ENCODE measurements at regions not wholly inside any gene's neighbourhood (a gene's known extent, or its start where the extent isn't known, plus 50 kb on each side); places are given as distances from the start of the nearest gene placed in this dataset.

DNA sequence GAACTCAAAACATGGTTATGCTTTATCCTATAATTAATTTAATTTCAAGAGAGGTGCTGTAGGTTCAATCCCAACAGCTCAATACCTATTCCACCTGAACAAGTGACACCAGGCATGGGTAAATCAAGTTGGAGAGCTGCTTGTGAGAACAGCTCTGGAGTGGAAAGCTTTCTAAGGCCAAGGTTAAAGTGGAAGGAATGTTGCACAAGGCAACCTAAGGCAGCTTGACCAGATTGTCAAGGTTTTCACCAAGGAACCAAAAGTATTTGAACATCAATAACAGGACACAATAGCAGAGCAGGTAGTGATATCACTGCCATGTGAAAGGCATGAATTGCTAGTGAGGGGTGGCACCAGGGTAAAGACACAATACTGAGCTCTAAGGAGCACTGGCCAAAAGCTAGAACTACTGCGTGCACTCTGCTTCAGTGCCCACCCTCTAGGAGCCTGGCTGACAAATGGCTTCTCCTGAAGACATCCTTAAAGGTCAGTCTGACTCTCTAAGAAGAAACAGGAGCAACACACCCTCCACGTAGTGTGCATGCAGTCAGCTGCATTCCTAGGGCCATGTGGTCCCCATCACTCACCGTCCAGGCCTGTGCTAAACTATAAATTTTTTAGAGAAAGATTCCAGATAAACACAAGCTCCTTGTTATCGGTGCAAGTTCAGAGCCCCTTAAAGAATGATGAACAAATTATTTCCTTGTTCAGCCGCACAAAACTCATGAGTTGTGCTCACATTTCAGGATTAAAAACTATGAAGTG, 677.7 kb upstream of the KLF4 start:
- no peak for DNase-seq

DNA sequence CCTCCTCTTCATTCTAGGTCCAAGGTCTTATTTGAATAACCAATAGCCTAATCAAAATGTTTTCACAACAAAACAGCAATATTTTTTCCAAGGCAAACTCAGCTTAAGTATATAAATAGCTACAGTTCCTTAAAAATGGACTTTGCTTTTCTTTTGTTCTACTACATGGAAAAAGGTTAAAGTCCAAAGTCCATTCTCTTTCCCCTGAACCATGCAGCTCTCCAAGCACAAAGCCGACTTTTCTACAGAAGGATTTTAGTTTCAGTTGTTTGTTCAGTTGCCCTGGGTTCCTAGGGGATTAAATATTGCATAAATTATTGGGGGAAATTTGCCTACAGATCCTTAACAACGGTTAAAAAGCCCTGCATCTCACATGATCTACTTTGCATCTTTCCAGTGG, 677.0 kb upstream of the KLF4 start:
- no peak for DNase-seq

DNA sequence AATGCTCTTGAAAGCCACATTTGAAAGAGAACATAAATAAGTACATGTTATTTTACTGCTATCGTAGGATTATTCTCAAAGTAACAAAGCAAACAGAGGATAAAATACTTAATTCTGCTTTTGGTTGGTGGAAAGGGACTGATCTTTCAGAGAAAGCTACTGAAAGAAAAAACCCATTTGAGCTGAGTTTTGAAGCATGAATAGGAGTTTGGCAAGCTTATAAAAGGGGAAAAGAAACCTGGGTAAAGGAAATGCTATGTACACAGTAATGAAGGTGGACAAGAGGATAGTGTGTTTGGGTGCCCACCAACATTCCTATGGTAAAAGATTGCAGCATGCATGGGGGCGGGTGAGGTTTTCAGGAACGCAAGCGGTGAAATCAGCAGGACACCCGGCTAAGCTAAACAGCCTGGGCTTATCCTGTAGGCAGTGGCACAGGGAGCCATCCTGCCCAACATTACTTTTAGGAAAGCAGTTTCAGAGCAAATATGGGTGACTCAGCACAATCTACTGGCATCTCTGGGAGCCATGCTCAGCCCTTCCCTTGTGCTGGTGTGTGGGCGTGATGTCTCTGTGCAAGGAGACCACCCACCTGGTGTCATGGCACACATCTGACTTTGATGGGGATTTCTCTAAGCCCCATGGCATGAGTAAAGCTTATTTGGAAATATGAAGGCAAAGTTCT, 673.9 kb upstream of the KLF4 start:
- no peak for DNase-seq

DNA sequence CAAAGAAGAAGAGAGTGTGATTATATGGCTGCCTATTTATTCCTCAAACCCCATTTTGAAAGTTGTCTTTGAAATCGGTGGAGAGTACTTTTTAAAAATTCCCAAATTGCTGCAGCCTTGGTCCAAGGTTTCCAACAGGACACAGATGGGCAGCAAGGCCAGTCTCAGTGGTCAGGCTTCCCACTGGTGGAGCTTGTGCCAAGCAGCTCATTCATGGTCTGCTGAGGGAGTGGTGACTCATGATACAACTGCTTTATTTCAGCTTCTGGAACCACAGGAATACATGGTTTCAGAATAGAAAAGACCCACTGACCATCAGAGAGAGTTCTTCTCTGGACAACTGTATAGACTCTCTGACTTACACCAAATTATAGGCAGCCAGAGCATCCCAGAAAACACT, 673.1 kb upstream of the KLF4 start:
- no peak for DNase-seq

DNA sequence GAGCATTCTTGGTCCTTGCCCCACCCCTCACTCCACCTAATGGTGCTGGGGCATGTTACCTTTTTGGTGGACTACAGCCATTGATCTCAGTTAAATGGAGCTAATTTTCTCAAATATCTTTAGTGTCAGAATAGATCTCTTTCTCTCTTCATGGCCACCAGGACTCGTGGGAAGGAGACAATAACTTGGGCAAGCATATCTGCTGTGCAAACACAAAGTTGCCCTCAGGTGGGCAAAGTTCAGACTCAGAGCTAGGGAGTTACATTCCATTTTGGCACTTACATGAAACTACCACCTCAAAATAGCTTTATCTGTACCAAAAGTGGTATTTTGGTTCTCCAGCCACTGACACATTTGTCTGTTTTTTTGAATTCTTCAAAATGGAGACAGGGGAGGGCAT, 671.9 kb upstream of the KLF4 start:
- DNase-seq: no peak

DNA sequence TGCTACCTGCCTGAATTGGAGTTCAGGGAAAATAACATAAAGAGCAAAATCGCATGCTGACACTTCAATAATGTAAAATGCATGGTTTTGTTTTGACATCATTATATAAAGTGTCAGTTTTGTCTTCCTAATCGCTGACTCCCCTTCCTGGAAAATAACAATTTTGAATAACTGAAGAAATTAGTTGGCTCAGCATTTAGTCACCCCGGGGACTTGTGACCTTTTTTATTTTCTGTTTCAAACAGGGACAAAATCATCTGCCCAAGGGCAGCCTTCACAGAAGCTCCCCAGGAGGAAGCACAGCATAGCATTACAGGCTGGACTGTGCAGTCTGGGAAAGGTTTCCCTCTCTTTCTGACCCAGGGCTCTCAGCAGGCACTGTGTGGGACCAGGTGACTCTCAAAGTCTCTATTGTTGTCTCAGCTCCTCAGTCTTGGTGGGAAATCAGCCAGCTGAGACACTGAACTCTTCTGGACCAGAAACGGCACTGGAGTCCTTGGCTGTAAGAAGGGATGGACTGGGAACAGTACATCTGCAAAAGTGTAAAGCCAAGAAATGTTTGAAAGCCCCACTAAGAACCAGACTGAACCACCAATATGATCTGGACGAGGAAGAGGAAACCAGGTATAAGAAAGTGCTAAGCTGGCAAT, 671.3 kb upstream of the KLF4 start:
- DNase-seq: no peak

DNA sequence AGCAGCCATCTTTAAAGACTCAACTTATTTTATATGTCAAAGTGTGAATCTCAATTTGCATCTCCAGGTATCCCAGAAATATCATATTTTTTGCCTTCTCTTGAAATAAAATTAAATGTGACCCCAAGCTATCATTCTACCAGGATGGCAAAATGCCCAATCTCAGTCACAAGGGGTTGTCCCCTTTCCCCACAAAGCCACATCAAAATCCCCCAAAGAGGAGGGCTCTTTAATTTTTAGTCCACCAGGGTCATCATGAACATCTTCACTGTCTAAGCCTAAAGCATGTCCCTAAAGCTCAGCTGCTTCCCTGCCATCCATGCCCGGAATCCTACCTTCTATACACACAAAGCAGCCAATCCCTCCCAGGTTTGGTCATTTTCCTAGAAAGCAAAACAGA, 670.5 kb upstream of the KLF4 start:
- DNase-seq: no peak

DNA sequence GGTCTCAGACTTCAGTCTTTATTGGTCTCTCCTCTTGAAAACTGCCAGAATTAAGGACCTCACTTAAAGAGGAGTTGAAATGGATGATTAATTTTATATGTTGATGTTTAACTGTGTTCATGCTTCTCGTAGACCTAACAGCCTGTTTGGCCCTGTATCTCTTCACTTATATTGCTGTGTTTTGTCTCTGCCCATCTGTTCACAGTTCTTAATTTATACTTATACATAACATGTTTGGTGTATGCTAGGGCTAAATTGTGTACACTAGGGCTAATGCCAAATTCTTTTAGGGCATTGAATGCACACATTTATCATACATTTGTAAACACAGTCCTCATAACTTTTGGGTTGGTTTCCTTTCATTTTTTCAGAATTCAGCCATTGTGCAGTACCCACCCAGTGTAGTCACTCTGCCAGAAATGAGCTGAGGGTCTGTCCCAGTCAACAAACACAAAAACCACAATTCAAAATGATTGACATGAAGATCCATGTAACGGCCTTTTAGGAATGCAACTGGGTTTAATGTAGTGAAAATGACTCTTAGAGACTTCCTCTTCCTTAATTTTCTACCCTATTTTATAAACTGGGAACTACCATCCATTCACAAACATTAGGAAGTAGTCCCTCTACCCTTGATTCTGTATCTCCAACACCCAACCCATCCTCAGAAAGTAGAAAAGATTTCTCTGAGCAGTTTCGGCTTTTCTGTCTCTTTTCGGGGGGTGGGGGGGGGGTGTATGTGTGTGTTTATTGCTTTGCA, 668.8 kb upstream of the KLF4 start:
- DNase-seq: no peak

DNA sequence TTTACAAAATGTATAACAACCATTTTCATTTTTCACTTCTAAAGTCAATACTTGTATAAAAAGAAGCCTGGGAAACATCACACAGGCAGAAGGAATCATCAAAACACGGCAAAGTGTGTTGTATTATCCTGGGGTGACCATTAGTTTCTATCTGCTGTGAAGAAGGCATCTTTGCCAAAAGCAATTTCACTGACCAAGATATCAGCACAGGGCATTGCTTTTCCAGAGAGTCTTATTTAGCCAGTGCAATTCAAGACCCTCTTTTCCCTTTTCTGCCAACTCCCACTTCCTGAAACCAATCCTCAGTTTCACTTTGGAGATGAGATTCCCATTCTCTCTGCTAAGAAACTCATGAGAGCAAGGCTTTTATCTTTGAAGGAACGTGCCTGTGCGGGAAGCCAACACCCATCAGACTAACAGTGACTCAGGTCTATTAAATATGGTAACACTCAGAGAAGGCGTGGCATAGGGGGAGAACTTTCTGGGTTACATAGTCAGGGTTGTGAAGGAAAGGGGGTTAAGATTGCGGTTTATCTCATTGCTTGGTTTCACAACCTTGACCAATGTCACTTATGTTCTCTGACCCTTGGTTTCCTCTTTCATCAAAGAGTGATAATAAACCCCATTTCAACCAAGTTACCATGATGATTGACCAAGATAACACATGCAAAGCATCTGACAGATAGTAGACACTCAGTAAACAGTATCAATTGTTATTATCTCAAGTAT, 666.9 kb upstream of the KLF4 start:
- DNase-seq: no peak

DNA sequence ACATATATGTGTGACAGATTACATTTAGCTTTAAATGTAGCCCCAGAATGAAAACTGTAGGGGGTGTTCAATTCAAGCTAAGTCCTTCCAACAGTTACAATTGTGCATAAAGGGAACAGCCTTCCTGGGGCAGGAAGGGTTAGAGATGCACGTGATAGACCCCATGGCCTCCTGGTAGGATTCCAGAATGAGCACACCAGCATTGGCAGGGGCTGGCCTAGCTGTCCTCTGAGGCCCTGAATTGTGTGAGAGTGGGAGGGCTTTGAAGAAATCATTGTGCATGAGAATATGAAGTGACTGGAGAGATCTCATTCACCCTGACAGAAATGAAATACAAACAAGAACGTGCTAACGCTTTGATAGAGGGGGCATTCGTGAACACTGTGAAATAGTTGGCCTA, 663.8 kb upstream of the KLF4 start:
- no peak for DNase-seq

DNA sequence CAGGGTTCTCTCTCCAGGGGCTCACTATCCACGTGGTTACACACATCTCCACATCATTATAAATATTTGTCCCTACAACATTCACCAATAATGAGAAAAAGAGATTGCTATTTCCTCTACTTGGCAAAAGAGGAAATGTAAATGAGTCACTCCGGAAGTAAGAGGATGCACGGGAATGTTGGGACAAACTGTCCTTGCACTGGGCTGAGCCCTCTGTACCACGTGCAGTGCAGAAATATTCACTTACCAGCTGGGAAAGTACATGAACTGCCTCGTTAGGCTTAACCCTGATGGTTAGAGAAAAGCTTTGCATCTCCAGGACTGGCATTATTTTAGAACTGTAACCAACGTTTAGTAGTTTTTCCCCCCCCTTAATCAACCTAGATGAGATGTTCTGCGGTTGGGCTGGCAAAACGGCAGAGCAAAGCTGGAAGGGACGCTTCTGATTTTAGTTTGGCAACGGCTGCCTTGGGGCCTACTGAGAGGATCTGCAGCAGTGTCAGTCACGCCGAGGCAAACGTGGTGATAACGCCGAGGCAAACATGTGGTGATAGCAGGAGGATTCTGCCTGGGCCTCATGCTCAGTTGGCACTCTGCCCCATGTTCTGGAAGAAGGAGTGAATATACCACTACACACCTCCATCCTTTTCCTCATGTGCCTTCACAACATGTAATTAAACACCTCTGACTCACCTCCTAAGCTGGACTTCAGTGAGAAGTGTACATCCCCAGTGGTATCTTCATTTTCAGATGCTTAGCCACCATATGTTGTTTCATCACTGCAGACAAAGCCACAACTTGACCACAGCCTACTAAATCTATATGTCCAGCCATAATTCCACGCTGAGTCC, 661.4 kb upstream of the KLF4 start:
- no peak for DNase-seq

DNA sequence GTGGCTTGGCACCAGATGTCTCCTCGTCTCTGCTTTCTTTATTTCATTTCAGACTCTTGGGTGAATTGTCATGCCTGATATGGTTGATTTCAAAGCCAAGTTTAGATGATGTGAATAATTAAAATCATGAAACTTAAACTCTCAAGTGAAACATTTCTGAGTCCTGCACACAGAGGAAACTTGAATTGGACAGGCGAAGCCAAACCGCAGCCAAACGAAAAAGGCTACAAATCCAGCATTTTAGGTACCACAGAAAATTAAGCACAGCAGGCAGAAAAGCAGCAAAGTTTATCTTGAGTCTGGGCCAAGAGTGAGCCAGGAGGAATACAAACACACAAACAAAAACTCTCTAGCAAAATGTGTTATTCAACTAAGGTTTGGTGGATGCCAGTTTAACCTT, 659.8 kb upstream of the KLF4 start:
- no peak for DNase-seq

DNA sequence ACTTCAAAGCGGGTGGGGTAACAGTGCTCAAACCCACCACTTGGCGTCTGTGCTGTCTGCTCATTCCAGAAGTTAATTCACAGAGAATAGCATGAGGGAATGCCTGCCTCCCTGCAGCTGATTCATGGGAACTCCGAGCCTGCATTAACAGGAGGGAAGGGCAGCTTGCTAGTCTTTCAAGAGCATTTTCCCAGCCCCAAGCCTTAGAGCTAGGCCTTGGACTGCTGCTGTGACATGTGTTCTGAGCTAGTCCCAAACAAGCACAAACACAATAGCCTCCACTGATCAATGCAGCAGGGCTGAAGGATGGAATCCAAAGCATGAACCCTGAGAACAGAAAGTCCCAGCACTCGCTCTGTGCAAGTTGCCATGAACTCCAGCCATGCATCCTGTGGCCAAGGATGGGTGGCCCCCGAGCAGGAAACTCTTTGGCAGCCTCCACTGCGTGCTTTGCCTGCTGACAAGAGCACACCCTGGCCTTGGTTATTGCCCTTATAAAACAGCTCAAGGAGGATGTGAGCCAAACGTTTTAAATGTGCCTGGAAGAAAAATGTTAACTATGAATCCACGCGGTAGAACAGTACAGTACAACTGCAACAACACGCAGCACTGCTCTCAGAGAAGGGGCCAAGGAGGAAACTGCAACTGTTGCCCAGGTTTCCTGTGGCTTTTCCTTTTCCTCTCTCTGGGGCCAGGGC, 653.1 kb upstream of the KLF4 start:
- DNase-seq: no peak

DNA sequence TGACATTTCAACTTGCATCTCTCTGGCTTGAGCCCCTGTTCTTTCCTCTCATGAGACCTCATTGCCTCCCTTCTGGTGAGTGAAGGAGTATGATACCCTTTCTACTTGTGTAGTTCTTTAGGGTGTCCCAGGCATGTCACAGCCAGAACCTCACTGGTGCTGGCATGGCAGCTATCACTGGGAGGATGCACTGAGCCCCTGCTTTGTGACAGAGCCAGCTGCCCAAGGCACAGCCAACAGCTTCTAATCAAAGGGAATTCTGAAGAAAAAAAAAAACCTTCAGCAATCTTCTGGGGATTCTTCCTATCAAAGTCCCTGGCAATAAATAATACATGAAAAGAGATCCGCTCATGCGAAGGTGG, 652.6 kb upstream of the KLF4 start:
- DNase-seq: no peak

DNA sequence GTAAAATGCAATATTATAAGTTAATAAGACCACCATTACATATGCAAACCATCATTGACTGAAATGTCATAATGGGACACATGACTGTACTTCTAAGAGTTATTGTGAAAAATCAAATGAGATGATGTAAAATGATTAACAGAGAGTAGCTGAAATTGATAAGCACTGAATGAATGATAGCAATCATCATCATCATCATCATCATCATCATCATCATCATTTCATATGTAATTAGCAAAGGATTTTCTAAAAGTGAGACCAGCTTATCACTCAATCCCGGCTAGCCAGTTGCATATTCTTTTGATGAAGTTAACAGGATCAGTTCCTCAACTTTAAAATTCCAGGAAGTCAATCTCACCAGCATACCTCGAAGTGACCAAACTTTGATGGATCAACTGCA, 650.3 kb upstream of the KLF4 start:
- no peak for DNase-seq

DNA sequence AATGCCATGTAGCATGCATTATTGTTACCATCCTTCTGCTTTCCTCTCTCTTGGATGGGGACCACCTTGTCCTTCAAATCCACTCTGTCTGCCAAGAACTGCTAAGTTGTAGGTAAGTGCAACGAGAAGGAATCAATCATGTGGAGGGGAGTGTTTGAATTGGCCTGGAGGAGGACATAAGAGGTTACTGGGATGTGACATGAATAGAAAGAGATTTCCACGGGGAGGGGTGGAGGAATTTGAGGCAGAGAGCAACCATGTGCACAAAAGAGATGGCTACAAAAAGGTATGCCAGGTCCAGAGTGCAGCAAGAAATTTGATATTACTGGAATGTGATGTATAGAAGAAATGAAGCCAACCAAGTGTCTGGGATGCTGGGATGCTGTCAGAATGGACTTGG, 648.9 kb upstream of the KLF4 start:
- no peak for DNase-seq

DNA sequence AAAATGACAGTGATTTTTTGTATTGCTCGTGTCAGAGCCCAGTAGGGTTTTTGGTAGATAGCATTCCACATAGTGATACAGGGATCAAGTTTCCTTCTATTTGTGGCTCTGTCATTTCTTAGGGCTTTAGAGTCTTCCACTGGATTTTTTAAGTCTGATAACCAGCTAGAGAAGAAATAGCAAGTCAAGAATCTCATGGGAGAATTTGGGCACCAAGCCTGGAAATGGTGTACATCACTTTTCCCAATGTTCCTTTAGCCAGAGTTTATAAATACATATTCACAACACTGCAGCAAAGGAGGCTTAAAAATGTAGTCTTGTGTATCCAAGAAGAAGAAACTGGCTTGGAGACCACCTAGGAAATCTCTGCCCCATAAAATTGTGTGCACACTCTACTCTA, 647.1 kb upstream of the KLF4 start:
- DNase-seq: no peak

DNA sequence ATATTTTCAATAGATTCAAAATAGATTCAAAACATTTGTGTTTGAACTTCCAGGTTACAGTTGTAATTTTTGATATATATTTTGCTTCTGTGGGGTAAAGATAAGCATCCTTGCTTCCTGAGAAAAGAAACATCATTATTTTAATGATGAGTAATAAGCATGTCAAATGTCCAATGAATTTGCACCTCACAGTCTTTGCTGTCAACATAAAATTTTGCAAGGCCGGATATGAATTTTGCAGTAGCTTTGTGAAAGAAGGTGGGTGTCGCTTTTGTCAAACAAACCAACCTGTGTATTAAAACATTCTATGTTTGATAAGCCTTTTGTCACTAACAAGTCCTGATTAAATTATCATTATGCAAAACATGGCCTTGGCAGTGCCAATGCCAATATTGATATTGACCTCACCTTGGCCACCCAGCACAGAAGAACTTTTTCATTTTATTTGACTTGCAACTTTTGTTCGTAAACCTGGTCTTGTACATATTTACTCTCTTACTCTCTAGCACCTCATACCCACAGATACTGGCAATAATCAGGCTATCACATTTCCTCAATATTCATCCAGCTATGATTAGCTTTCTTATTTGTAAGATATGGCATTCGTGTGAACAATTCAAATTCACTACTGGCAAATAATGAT, 645.0 kb upstream of the KLF4 start:
- DNase-seq: no peak

DNA sequence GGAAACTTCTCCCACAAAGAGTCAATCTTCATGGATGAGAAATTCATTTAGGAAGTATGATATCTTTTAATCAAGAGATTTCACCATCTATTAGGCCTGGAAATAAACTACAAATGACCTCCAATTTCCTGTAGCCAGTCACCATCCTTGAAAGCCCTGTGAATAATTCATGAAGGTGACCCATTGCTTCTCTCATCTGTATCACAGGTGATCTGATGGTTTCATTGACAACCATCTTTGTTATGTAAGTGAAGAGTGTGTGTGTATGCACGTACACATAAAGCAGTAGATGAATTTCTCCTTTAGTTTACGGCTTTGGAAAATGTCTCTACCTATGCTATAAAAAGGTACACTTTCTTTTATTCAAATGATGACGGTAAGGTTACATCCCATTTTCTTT, 644.1 kb upstream of the KLF4 start:
- no peak for DNase-seq

DNA sequence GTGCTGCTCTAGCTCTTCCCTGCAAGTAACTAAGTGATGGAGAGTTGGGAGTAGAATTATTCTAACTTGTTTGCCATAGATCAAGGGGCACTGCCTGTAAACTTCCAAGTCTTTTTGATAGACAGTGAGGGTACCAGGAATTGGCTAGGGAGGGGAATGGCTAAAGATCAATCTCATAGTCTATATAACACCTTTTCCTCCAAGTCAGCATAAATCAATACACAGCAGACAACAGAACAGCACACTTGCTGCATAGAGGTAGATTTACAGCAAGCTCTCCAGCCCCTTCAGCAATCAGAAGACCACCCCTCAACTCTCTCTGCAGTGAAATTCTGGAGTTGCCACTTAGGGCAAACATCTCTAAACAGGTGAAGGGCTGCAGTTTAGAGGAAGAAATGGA, 643.5 kb upstream of the KLF4 start:
- no peak for DNase-seq

DNA sequence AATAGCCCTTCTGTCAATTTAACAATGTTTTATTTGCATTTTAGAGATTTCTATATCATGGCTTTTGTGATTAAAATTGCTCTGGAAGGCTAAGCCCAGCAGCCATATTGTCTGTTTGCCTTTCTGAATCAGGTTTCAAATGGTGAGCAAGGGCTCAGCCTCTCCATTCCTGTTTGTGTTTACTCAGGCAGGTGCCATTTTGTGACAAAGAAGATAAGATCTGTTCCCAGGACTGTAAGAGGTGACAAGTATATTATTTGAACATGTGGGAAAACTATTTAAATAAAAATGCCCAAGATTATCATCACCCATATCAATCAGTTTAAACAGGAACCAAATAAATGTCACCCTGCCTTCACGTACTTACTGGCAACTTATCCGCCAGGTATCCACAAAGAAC, 641.3 kb upstream of the KLF4 start:
- no peak for DNase-seq

Measured in NCI-H1417 treated with DMSO at 0.1 percent for 48 hours (cell line).